Naive thymus-derived CD4-positive, alpha-beta T cell (primary cell): ENCODE measurements at regions not wholly inside any gene's neighbourhood (a gene's known extent, or its start where the extent isn't known, plus 50 kb on each side); places are given as distances from the start of the nearest gene placed in this dataset.
"Not testable (repeated sequence)": the region's sequence is repeated elsewhere in the genome, so short reads cannot be mapped to it uniquely, and the experiment has no call there.

Experiments
- ATAC-seq: fragments of 150-1000 bp; cut with Tn5 transposase; 2 replicates; pipeline ENCODE4 v1.10.0; 2021; ENCODE audit warnings: mild to moderate bottlenecking, moderate library complexity
- CTCF ChIA-PET: fragments of 350-600 bp; sonication (Branson Sonifier 250); formaldehyde crosslinking; loops from one replicate; lab custom pipeline; 2021; ENCODE audit warnings: antibody characterized with exemption; lab: Charles Lee
- POLR2A ChIA-PET: fragments of 350-600 bp; sonication (Branson Sonifier 250); formaldehyde crosslinking; loops from one replicate; lab custom pipeline; 2021; ENCODE audit warnings: antibody characterized with exemption, inconsistent platforms; lab: Charles Lee
- DNase-seq, 9 donors: peaks; one replicate each; pipeline versions ENCODE4 v3.0.0 to v3.0.0-alpha.2; 2020 to 2022; ENCODE audit warnings: mixed read lengths in 1 of 9
- H3K27ac ChIP-seq: one replicate; pipeline ENCODE4 v1.7.0; 2013; ENCODE audit warnings: mild to moderate bottlenecking, low read depth, low read length, moderate library complexity
- H3K27me3 ChIP-seq, 2 donors: one replicate each; pipeline ENCODE4 v1.7.0; 2013; ENCODE audit warnings: low read length in 2 of 2, mild to moderate bottlenecking in 2 of 2, moderate library complexity in 2 of 2; ENCODE audit not compliant: control insufficient read depth in 2 of 2, insufficient read depth in 2 of 2
- H3K36me3 ChIP-seq, 3 experiments: 1 replicate in 2 of 3; 2 replicates in 1 of 3; pipeline ENCODE4 v1.7.0; 2013; ENCODE audit warnings: low read length in 3 of 3, mild to moderate bottlenecking in 3 of 3, moderate library complexity in 1 of 3; ENCODE audit not compliant: insufficient read depth in 3 of 3, control insufficient read depth in 2 of 3
- H3K4me1 ChIP-seq, 2 donors: one replicate each; pipeline ENCODE4 v1.7.0; 2013; ENCODE audit warnings: low read length in 2 of 2, mild to moderate bottlenecking in 2 of 2, moderate library complexity in 1 of 2; ENCODE audit not compliant: control insufficient read depth in 2 of 2, insufficient read depth in 2 of 2
- H3K4me3 ChIP-seq: 2 replicates; pipeline ENCODE4 v1.7.0; 2013; ENCODE audit warnings: mild to moderate bottlenecking, low read length
- H3K9me3 ChIP-seq, 3 experiments: 1 replicate in 2 of 3; 2 replicates in 1 of 3; pipeline ENCODE4 v1.7.0; 2013; ENCODE audit warnings: low read length in 3 of 3; ENCODE audit not compliant: control insufficient read depth in 2 of 3
- H3K27ac Mint-ChIP-seq, 9 donors: one replicate each; pipeline ENCODE4 v1.8.0; 2020 to 2022; ENCODE audit warnings: mixed read lengths in 9 of 9, mild to moderate bottlenecking in 8 of 9, moderate library complexity in 5 of 9, inconsistent platforms in 2 of 9
- H3K27me3 Mint-ChIP-seq, 5 donors: one replicate each; pipeline ENCODE4 v1.8.0; 2021 to 2022; ENCODE audit warnings: mixed read lengths in 5 of 5, mild to moderate bottlenecking in 1 of 5
- H3K36me3 Mint-ChIP-seq, 5 donors: one replicate each; pipeline ENCODE4 v1.8.0; 2020 to 2022; ENCODE audit warnings: mixed read lengths in 5 of 5, mild to moderate bottlenecking in 3 of 5, inconsistent platforms in 1 of 5
- H3K4me1 Mint-ChIP-seq, 7 donors: one replicate each; pipeline ENCODE4 v1.8.0; 2020 to 2022; ENCODE audit warnings: mixed read lengths in 7 of 7, mild to moderate bottlenecking in 3 of 7, inconsistent platforms in 1 of 7
- H3K4me3 Mint-ChIP-seq, 10 donors: one replicate each; pipeline ENCODE4 v1.8.0; 2020 to 2022; ENCODE audit warnings: mild to moderate bottlenecking in 10 of 10, mixed read lengths in 10 of 10, moderate library complexity in 6 of 10, inconsistent platforms in 2 of 10
- H3K9me3 Mint-ChIP-seq, 11 donors: one replicate each; pipeline ENCODE4 v1.8.0; 2020 to 2022; ENCODE audit warnings: mixed read lengths in 11 of 11, mild to moderate bottlenecking in 4 of 11, inconsistent platforms in 1 of 11, moderate library complexity in 1 of 11
- intact Hi-C, 2 donors: fragments of 100-400 bp; cut with micrococcal nuclease; formaldehyde crosslinking; loops; one replicate each; pipeline ENCODE4 v1.15.1; 2023

- ATAC-seq (no peak), DNase-seq (no peak)
- intact Hi-C loops = loop anchor here (2.0 kb wide), 3 partner anchors 21 to 67 kb away; no protein-coding TSS in a partner anchor
- Mint-ChIP-seq H3K4me3 (peak overlapping the region in 1 of 10 donors; percentile 16), H3K36me3 (peaks cover 0 to 15% (median 0%) of the 10 kb centered on the region in 5 donors), H3K27ac (peak overlapping the region in 3 of 9 donors; percentile 9 to 65 (median 58)), H3K27me3 (peaks cover 0 to 3% (median 0%) of the 10 kb centered on the region in 5 donors), H3K4me1 (peaks cover 3 to 24% (median 20%) of the 10 kb centered on the region in 7 donors), H3K9me3 (peaks cover 0 to 15% (median 0%) of the 10 kb centered on the region in 11 donors)
- H3K27ac ChIP-seq = no peak overlapping the region
- no peaks in the 10 kb centered on the region for H3K36me3 ChIP-seq
- no peak overlapping the region for H3K4me3 ChIP-seq
- H3K27me3 ChIP-seq = no peaks in the 10 kb centered on the region
- H3K9me3 ChIP-seq = no peaks in the 10 kb centered on the region
- ChIA-PET POLR2A (interaction anchor here (1.0 to 1.3 kb wide), 2 partner anchors 9 to 53 kb away, joined by 3 to 4 read pairs; no protein-coding TSS in a partner anchor), CTCF (no interaction called here)
- H3K4me1 ChIP-seq = peaks cover 0 to 13% of the 10 kb centered on the region in 2 donors
Observed at GRCh38 chr11:104771763-104772162, 126.5 kb downstream of the CASP12 start.

GRCh38 chr11:104771046-104771445 lies 127.2 kb downstream of the CASP12 start:
- H3K4me3 ChIP-seq, ATAC-seq, CTCF ChIA-PET, intact Hi-C loops, DNase-seq, H3K27me3 ChIP-seq, H3K27me3 Mint-ChIP-seq, H3K9me3 ChIP-seq, H3K27ac ChIP-seq, H3K27ac Mint-ChIP-seq, H3K36me3 ChIP-seq, H3K4me3 Mint-ChIP-seq: not testable (repeated sequence)
- H3K4me1 ChIP-seq = peaks cover 0 to 13% of the 10 kb centered on the region in 2 donors
- H3K4me1 Mint-ChIP-seq = peaks cover 3 to 26% (median 23%) of the 10 kb centered on the region in 7 donors
- peaks cover 0 to 15% (median 0%) of the 10 kb centered on the region in 11 donors for H3K9me3 Mint-ChIP-seq
- peaks cover 0 to 15% (median 0%) of the 10 kb centered on the region in 5 donors for H3K36me3 Mint-ChIP-seq
- POLR2A ChIA-PET = interaction anchor here (1.3 kb wide), 1 partner anchor 8 kb away, joined by 3 read pairs; no protein-coding TSS in a partner anchor

GRCh38 chr11:104765401-104766095 lies 132.7 kb downstream of the CASP12 start:
- Mint-ChIP-seq H3K27me3 (peaks cover 0 to 3% (median 0%) of the 10 kb centered on the region in 5 donors), H3K4me1 (peaks cover 0 to 12% (median 6%) of the 10 kb centered on the region in 7 donors), H3K27ac (no peak overlapping the region), H3K4me3 (no peak overlapping the region), H3K9me3 (peaks cover 0 to 14% (median under 1%) of the 10 kb centered on the region in 11 donors), H3K36me3 (peaks cover 0 to 17% (median 3%) of the 10 kb centered on the region in 5 donors)
- H3K9me3 ChIP-seq = no peaks in the 10 kb centered on the region
- peaks cover 0 to 3% of the 10 kb centered on the region in 2 donors for H3K4me1 ChIP-seq
- CTCF ChIA-PET = no interaction called here
- no peaks in the 10 kb centered on the region for H3K27me3 ChIP-seq
- intact Hi-C loops = no loop called here
- H3K36me3 ChIP-seq = no peaks in the 10 kb centered on the region
- DNase-seq = no peak
- H3K27ac ChIP-seq = no peak overlapping the region
- no peak overlapping the region for H3K4me3 ChIP-seq
- POLR2A ChIA-PET = no interaction called here
- no peak for ATAC-seq

GRCh38 chr11:104764710-104765045 lies 133.6 kb downstream of the CASP12 start:
- CTCF ChIA-PET = no interaction called here
- no peak for ATAC-seq
- H3K27ac Mint-ChIP-seq = peak overlapping the region in 2 of 9 donors; percentile 30 to 46

GRCh38 chr11:104763930-104764709 lies 134.1 kb downstream of the CASP12 start:
- H3K27me3 Mint-ChIP-seq = peaks cover 0 to 3% (median 0%) of the 10 kb centered on the region in 5 donors
- no peak for DNase-seq
- Histone ChIP-seq H3K9me3 (peaks cover 0 to 9% (median 0%) of the 10 kb centered on the region in 3 experiments), H3K4me1 (peaks cover 0 to 3% of the 10 kb centered on the region in 2 donors), H3K36me3 (no peaks in the 10 kb centered on the region), H3K4me3 (no peak overlapping the region), H3K27ac (no peak overlapping the region), H3K27me3 (no peaks in the 10 kb centered on the region)
- H3K27ac Mint-ChIP-seq = peak overlapping the region in 2 of 9 donors; percentile 30 to 46
- ChIA-PET POLR2A (no interaction called here), CTCF (no interaction called here)
- H3K9me3 Mint-ChIP-seq = peaks cover 0 to 26% (median 14%) of the 10 kb centered on the region in 11 donors
- intact Hi-C loops = no loop called here
- peaks cover 0 to 17% (median 6%) of the 10 kb centered on the region in 7 donors for H3K4me1 Mint-ChIP-seq
- peaks cover 3 to 29% (median 12%) of the 10 kb centered on the region in 5 donors for H3K36me3 Mint-ChIP-seq
- ATAC-seq = no peak
- H3K4me3 Mint-ChIP-seq = no peak overlapping the region

More at GRCh38 chr11:104764710-104765045, 133.6 kb downstream of the CASP12 start:
- Histone ChIP-seq H3K4me3 (no peak overlapping the region), H3K27ac (no peak overlapping the region), H3K36me3 (no peaks in the 10 kb centered on the region), H3K4me1 (peaks cover 0 to 3% of the 10 kb centered on the region in 2 donors), H3K9me3 (peaks cover 0 to 4% (median 0%) of the 10 kb centered on the region in 3 experiments), H3K27me3 (no peaks in the 10 kb centered on the region)
- DNase-seq = no peak
- Mint-ChIP-seq H3K4me3 (no peak overlapping the region), H3K9me3 (peaks cover 0 to 22% (median 8%) of the 10 kb centered on the region in 11 donors), H3K4me1 (peaks cover 0 to 17% (median 6%) of the 10 kb centered on the region in 7 donors), H3K36me3 (peaks cover under 1 to 25% (median 8%) of the 10 kb centered on the region in 5 donors), H3K27me3 (peaks cover 0 to 3% (median 0%) of the 10 kb centered on the region in 5 donors)
- intact Hi-C loops = no loop called here
- POLR2A ChIA-PET = no interaction called here

- no peak for ATAC-seq
- Mint-ChIP-seq H3K27ac (no peak overlapping the region), H3K9me3 (peaks cover 0 to 26% (median 17%) of the 10 kb centered on the region in 11 donors), H3K4me3 (no peak overlapping the region), H3K27me3 (no peaks in the 10 kb centered on the region), H3K36me3 (peaks cover 0 to 34% (median 12%) of the 10 kb centered on the region in 5 donors), H3K4me1 (peaks cover 0 to 17% (median 6%) of the 10 kb centered on the region in 7 donors)
- ChIA-PET POLR2A (no interaction called here), CTCF (no interaction called here)
- Histone ChIP-seq H3K4me3 (no peak overlapping the region), H3K27me3 (no peaks in the 10 kb centered on the region), H3K36me3 (no peaks in the 10 kb centered on the region), H3K27ac (no peak overlapping the region), H3K4me1 (peaks cover 0 to 3% of the 10 kb centered on the region in 2 donors), H3K9me3 (peaks cover 0 to 14% (median 0%) of the 10 kb centered on the region in 3 experiments)
- DNase-seq = no peak
- intact Hi-C loops = no loop called here
Observed at GRCh38 chr11:104761511-104761910, 136.7 kb downstream of the CASP12 start.
